NT2/D1 (cell line): ENCODE measurements at regions not wholly inside any gene's neighbourhood (a gene's known extent, or its start where the extent isn't known, plus 50 kb on each side); places are given as distances from the start of the nearest gene placed in this dataset.
"Not testable (repeated sequence)": the region's sequence is repeated elsewhere in the genome, so short reads cannot be mapped to it uniquely, and the experiment has no call there.

Source experiments
- DNase-seq: peaks from one replicate; pipeline ENCODE4 v3.0.0-alpha.2; 2011; ENCODE audit warnings: low read depth, low spot score
- H3K27me3 ChIP-seq: 2 replicates; pipeline ENCODE4 v1.6.0; 2011; ENCODE audit warnings: mild to moderate bottlenecking; ENCODE audit not compliant: insufficient read length, insufficient read depth
- H3K36me3 ChIP-seq: 2 replicates; pipeline ENCODE4 v1.6.1; 2011; ENCODE audit warnings: mild to moderate bottlenecking, low read length, mixed read lengths; ENCODE audit not compliant: insufficient read depth, insufficient read length
- H3K4me1 ChIP-seq: 2 replicates; pipeline ENCODE4 v1.5.1; 2011; ENCODE audit not compliant: insufficient read depth, insufficient read length
- H3K4me3 ChIP-seq: 2 replicates; pipeline ENCODE4 v1.5.1; 2011; ENCODE audit warnings: low read depth; ENCODE audit not compliant: insufficient read length
- H3K9ac ChIP-seq: 2 replicates; pipeline ENCODE4 v1.6.0; 2011; ENCODE audit warnings: low read depth; ENCODE audit not compliant: insufficient read length
- H3K9me3 ChIP-seq: 2 replicates; pipeline ENCODE4 v1.5.1; 2011; ENCODE audit warnings: mild to moderate bottlenecking, low read length; ENCODE audit not compliant: insufficient read depth
- SUZ12 ChIP-seq: IDR thresholded peaks from 2 replicates; pipeline ENCODE4 v1.6.1; 2011; ENCODE audit not compliant: insufficient read length, insufficient read depth; ENCODE audit errors: extremely low read depth
- YY1 ChIP-seq: IDR thresholded peaks from 2 replicates; pipeline ENCODE4 v1.6.1; 2011; ENCODE audit not compliant: insufficient read length, insufficient read depth
- ZNF274 ChIP-seq: IDR thresholded peaks from 2 replicates; pipeline ENCODE4 v1.6.1; 2011; ENCODE audit warnings: mild to moderate bottlenecking, low read depth, low read length

DNA sequence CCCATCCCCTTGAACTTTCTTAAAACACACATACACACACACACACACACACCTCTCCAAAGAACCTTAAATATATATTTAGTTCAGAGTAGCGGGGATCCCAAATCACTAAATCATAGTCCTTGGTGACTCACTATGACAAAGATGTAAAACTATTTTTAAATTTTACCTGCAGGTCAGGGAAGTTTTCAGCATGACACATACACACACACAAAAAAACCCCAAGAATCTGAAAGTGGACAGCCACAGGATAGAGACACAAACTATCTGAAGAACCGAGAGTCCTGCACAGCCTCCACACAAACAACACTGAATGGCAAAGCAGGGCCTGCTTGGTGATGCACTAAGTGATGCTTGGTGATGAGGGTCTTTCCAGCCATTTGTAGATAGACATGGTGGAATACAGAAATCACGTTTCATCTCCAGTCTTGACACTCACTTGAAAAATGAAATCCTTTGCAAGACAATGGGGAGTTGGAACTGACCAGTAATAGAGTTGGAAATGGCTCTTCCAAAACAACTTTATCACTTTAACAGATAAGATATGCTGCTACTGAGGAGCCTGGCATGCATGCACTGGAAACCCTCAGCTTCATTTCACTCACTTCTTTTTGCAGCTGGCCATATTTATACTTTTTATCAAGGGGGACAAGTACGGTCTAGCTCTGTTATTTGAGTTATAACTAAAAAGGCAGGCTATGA is 307.3 kb downstream of the RAPGEF2 start:
- Histone ChIP-seq H3K27me3 (no peaks in the 10 kb centered on the region), H3K9me3 (no peaks in the 10 kb centered on the region; the same call in 1 of the 2 replicates), H3K4me1 (no peaks in the 10 kb centered on the region), H3K4me3 (no peak overlapping the region), H3K36me3 (no peaks in the 10 kb centered on the region), H3K9ac (no peak overlapping the region)
- DNase-seq: no peak
- TF ChIP-seq ZNF274: no peak
- TF ChIP-seq YY1: no peak

DNA sequence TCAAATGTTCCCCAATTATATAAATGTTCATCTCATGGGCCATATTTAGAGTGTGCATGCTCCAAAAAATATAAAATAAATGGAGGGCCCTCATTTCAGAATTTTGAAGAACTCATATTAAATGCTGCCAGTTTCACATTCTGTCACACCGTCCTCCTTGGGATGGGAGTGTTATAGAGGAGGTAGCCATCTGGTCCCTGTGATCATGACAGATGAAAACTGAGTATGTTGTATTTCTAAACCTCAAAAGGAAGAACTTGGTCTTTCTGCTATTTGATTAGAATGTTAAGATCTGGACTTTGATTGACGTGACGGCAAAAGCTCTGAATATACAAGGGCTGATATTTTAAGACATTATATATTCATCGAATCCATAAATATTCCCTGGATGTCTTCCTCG is 308.0 kb downstream of the RAPGEF2 start:
- TF ChIP-seq YY1 (no peak), SUZ12 (no peak), ZNF274 (no peak)
- no peak for DNase-seq
- no peaks in the 10 kb centered on the region; the same call in 1 of the 2 replicates for H3K9me3 ChIP-seq
- no peaks in the 10 kb centered on the region for H3K27me3 ChIP-seq
- no peak overlapping the region for H3K9ac ChIP-seq
- no peak overlapping the region for H3K4me3 ChIP-seq
- no peaks in the 10 kb centered on the region for H3K4me1 ChIP-seq
- H3K36me3 ChIP-seq: no peaks in the 10 kb centered on the region

DNA sequence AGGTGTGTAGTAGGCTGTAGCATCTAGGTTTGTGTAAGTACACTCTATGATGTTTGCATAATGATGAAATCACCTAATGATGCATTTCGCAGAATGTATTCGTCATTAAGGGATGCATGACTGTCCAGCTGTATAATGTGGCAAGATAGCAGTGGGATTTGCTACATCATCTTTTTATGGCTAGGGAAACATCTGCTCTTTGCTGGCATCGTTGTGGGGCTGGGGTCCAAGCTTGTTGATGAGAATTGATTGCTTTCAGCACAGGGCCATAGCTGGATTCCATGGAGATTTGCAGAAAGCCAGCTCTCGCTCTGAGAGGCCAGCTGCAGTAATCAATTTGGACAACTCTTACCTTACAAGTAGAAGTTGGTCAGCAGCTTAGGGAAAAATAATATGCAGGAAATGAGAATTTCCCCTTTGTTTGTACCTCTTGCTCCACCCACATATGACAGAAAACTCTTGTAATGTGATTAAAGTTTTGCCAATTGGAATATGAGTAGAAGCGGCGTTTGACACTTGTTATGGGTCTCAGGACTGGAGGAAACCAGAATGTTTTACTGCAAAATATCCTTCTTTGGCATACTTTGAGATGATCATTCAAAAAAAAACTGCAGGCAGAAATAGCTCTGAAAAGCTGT is 310.5 kb downstream of the RAPGEF2 start:
- no peaks in the 10 kb centered on the region for H3K4me1 ChIP-seq

DNA sequence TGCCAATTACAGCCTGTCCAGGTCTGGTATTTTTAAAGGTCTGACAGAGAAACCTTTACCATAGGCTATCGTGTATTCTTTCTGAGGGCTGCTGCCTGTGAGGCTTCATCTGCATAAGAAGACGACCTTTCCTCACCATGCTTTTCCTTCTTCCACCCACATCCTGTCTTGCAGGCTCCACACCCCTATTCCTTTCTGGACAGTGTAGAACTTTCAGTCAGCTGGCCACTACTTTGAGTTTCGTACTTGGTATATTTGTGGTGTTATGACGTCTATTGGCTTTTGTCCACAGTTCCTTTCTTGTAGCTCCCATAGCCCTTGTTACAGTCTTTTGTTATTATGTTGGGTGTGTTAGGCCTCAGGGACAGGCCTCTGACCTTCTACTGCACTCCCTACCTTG is 311.4 kb downstream of the RAPGEF2 start:
- no peak overlapping the region for H3K9ac ChIP-seq
- no peak overlapping the region for H3K4me3 ChIP-seq
- no peaks in the 10 kb centered on the region for H3K4me1 ChIP-seq
- TF ChIP-seq ZNF274: no peak
- no peak for TF ChIP-seq YY1
- TF ChIP-seq SUZ12: no peak
- peaks cover 5% of the 10 kb centered on the region; the same call in 1 of the 2 replicates for H3K9me3 ChIP-seq
- DNase-seq: no peak
- H3K36me3 ChIP-seq: no peaks in the 10 kb centered on the region
- no peaks in the 10 kb centered on the region for H3K27me3 ChIP-seq

More for the DNA sequence above, 310.5 kb downstream of the RAPGEF2 start:
- peaks cover 2% of the 10 kb centered on the region; the same call in 1 of the 2 replicates for H3K9me3 ChIP-seq
- H3K36me3 ChIP-seq: no peaks in the 10 kb centered on the region
- no peak for TF ChIP-seq SUZ12
- no peak for TF ChIP-seq YY1
- TF ChIP-seq ZNF274: no peak
- no peak overlapping the region for H3K9ac ChIP-seq
- no peak for DNase-seq
- no peaks in the 10 kb centered on the region for H3K27me3 ChIP-seq
- no peak overlapping the region for H3K4me3 ChIP-seq

DNA sequence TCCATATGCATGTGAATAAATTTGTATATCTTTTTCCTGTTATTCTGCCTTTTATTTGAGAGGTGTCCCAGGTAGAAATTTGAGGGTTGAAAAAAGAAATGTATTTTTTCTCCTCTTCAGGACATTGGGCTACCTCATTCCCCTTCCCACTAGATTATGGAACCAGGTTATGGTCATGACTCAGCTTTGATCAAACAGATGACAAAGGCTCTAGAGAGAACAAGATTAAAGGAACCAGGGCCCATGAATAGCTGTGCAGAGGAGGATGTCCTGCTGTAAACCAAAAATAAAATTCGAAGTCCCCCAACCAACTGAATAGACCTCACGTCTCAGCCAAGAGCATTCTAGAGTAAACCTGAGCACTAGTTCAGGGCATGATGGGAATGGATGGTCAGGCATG is 313.2 kb downstream of the RAPGEF2 start:
- Histone ChIP-seq H3K27me3 (no peaks in the 10 kb centered on the region), H3K9ac (no peak overlapping the region), H3K4me1 (no peaks in the 10 kb centered on the region), H3K9me3 (peaks cover 18% of the 10 kb centered on the region; the same call in 1 of the 2 replicates), H3K36me3 (no peaks in the 10 kb centered on the region), H3K4me3 (no peak overlapping the region)
- TF ChIP-seq ZNF274: no peak
- DNase-seq: no peak

DNA sequence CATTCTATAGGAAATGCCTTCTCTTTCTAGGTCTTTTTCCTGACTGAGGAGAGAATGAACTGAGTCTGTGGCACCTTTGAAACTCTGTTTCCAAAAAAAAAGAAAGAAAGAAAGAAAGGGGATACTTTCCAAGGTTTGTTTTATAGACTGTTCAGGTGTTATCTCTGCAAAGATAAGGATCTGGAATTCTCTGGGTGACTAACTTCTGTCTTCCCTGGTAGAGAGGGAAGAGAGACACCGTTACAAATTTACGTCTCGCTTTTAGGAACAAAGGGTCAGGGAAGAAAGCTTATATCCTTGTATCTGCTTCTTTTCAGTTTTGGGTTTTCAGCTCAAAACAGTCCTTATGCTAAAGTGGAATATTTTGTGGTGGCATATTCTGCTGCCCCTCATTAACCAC is 314.1 kb downstream of the RAPGEF2 start:
- H3K9me3 ChIP-seq: peaks cover 18% of the 10 kb centered on the region; the same call in 1 of the 2 replicates
- no peaks in the 10 kb centered on the region for H3K36me3 ChIP-seq
- no peak for DNase-seq
- no peak overlapping the region for H3K4me3 ChIP-seq
- H3K9ac ChIP-seq: no peak overlapping the region
- H3K4me1 ChIP-seq: no peaks in the 10 kb centered on the region
- H3K27me3 ChIP-seq: no peaks in the 10 kb centered on the region
- no peak for TF ChIP-seq ZNF274

DNA sequence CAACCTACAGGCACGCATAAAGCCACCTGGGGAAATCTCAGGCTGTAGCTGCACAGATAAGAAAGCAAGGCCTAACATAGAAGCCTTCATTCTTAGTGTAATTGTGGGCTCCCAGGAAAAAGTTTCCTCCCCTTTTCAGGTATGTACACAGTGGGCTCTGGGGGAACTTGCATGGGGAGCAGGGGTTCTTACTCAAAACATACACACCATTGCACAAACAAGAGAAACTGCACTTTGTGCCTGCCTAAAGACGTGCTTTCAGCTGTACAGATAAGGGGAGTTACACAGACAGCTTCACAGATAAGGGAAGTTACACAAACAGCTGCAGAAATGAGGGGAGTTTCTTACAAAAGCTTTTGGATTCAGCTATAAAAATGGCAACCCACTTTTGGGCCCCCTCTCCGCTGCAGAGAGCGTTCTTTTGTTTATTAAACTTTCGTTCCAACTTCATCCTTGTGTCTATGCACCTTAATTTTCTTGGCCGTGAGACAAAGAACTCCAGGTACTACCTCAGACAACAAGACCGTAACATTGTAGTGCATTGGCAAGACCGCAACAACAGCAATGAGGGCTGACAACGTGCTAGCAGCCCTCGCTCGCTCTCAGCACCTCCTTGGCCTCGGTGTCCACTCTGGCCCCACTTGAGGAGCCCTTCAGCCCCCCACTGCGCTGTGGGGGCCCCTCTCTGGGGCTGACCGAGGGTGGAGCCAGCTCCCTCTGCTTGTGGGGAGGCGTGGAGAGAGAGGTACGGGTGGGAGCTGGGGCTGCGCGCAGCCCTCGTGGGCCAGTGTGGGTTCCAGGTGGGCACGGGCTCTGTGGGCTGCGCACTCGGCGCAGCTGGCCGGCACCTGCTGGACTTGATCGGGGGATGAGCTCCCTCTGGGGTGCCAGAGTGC is 317.5 kb downstream of the RAPGEF2 start:
- Histone ChIP-seq H3K9ac (no peak overlapping the region), H3K36me3 (no peaks in the 10 kb centered on the region), H3K4me3 (no peak overlapping the region), H3K4me1 (no peaks in the 10 kb centered on the region), H3K27me3 (no peaks in the 10 kb centered on the region), H3K9me3 (peaks cover 18% of the 10 kb centered on the region; the same call in 1 of the 2 replicates)
- no peak for DNase-seq
- TF ChIP-seq ZNF274 (no peak), SUZ12 (no peak), YY1 (no peak)

DNA sequence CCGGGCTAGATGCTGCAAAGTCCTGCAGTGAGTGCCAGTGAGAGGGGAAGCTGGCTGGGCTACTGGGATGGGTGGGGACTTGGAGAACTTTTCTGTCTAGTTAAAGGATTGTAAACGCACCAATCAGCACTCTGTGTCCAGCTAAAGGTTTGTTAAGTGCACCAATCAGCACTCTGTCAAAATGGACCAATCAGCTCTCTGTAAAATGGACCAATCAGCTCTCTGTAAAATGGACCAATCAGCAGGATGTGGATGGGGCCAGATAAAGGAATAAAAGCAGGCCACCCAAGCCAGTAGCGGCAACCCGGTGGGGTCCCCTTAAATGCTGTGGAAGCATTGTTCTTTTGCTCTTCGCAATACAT is 318.2 kb downstream of the RAPGEF2 start:
- not testable (repeated sequence) for H3K4me1 ChIP-seq, DNase-seq, H3K9ac ChIP-seq, H3K27me3 ChIP-seq, H3K36me3 ChIP-seq, H3K4me3 ChIP-seq
- peaks cover 18% of the 10 kb centered on the region; the same call in 1 of the 2 replicates for H3K9me3 ChIP-seq
